Lower leg skin (tissue), 4 donors: ENCODE measurements at regions not wholly inside any gene's neighbourhood (a gene's known extent, or its start where the extent isn't known, plus 50 kb on each side); places are given as distances from the start of the nearest gene placed in this dataset.
"Not testable (repeated sequence)": the region's sequence is repeated elsewhere in the genome, so short reads cannot be mapped to it uniquely, and the experiment has no call there.

ENCODE experiments used
- DNase-seq, 2 donors: peaks; one replicate each; pipeline ENCODE4 v3.0.0-alpha.2; 2019; ENCODE audit warnings: low spot score in 2 of 2
- H3K4me3 ChIP-seq: fragments of 200-600 bp; sonication (generic); 2 replicates; pipeline ENCODE4 v1.5.1; 2017; ENCODE audit warnings: mild to moderate bottlenecking, low read depth; ENCODE audit not compliant: poor library complexity, severe bottlenecking
- POLR2A ChIP-seq, 2 donors: fragments of 450-650 bp; IDR thresholded peaks; one replicate each; pipeline ENCODE4 v1.6.1; 2016 to 2017; ENCODE audit warnings: antibody characterized with exemption in 2 of 2, mild to moderate bottlenecking in 1 of 2, moderate library complexity in 1 of 2
- WGBS, 2 donors: methylation state at CpG; one replicate each; pipeline ENCODE4 v1.1.5; 2018; 5-methylcytosine and 5-hydroxymethylcytosine counted together
- intact Hi-C: fragments of 100-400 bp; cut with DNase I; formaldehyde crosslinking; loops from one replicate; pipeline ENCODE4 v1.15.0; 2023; ENCODE audit warnings: low total_unique reads
- TF ChIP-seq, protein P1 (sequence below), 3 donors: fragments of 450-650 bp; IDR thresholded peaks; one replicate each; pipeline ENCODE4 v1.5.1; 2016; ENCODE audit warnings: antibody characterized with exemption in 3 of 3, mild to moderate bottlenecking in 3 of 3, moderate library complexity in 2 of 3

DNA sequence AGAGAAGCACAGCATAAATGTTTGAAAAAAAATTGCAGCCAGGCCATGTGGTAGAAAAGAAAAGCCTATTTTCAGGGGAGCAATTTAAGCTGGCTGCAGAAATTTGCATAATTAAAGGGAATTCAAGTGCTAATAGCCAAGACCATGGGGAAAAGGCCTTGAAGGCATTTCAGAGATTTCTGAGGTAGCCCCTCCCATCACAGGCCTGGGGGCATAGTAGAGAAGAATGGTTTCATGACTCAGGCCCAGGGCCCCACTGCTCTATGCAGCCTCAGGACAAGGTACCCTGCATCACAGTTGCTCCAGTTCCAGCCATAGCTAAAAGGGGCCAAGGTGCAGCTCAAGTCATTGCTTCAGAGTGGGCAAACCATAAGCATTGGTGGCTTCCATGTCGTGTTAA lies 1416.0 kb downstream of the EFNA5 start:
- WGBS, 2 donors: 83 to 100% methylated on average over 1 of the region's 1 CpG
- DNase-seq: no peak
- H3K4me3 ChIP-seq: no peak overlapping the region
- TF ChIP-seq, protein P1, sequence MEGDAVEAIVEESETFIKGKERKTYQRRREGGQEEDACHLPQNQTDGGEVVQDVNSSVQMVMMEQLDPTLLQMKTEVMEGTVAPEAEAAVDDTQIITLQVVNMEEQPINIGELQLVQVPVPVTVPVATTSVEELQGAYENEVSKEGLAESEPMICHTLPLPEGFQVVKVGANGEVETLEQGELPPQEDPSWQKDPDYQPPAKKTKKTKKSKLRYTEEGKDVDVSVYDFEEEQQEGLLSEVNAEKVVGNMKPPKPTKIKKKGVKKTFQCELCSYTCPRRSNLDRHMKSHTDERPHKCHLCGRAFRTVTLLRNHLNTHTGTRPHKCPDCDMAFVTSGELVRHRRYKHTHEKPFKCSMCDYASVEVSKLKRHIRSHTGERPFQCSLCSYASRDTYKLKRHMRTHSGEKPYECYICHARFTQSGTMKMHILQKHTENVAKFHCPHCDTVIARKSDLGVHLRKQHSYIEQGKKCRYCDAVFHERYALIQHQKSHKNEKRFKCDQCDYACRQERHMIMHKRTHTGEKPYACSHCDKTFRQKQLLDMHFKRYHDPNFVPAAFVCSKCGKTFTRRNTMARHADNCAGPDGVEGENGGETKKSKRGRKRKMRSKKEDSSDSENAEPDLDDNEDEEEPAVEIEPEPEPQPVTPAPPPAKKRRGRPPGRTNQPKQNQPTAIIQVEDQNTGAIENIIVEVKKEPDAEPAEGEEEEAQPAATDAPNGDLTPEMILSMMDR (IDR thresholded peaks at IDR 0.05): no peak
- TF ChIP-seq POLR2A (IDR thresholded peaks at IDR 0.05): no peak
- intact Hi-C loops: no loop called here

DNA sequence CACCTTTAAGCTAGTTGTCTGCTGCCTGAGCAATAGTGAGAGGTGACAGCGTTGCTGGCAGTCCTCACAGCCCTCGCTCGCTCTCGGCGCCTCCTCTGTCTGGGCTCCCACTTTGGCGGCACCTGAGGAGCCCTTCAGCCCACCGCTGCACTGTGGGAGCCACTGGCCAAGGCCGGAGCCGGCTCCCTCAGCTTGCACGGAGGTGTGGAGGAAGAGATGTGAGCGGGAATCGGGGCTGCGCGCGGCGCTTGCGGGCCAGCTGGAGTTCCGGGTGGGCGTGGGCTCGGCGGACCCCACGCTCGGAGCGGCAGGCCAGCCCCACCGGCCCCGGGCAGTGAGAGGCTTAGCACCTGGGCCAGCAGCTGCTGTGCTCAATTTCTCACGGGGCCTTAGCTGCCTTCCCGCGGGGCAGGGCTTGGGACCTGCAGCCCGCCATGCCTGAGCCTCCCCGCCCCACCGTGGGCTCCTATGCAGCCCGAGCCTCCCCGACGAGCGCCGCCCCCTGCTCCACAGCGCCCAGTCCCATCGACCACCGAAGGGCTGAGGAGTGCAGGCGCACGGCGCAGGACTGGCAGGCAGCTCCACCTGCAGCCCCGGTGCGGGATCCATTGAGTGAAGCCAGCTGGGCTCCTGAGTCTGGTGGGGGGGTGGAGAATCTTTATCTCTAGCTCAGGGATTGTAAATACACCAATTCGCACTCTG lies 1424.5 kb downstream of the EFNA5 start:
- intact Hi-C loops, DNase-seq, H3K4me3 ChIP-seq: not testable (repeated sequence)
- 94 to 95% methylated on average over 42 to 46 of the region's 46 CpGs for WGBS, 2 donors

DNA sequence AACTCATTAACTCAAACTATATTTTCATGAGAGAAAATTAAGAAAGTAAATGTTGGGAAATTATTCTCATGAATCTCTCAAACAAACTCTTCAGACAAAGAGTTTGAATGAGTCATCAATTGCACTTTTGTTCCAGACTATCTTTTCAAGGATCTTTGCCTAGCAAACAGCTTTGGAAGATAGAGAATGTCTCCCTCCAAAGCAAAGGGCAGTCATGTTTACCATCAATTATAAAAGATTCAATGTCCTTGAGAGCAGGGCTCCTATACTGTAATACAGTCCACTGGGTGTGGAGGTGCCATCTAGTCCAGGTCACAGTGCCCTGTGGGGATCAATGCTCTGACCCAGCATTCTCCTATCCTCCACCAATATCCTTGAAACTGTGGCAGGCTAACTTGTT lies 1429.3 kb downstream of the EFNA5 start:
- no peak for DNase-seq
- intact Hi-C loops: no loop called here
- TF ChIP-seq POLR2A (IDR thresholded peaks at IDR 0.05): no peak
- TF ChIP-seq, protein P1 (IDR thresholded peaks at IDR 0.05): no peak
- no peak overlapping the region for H3K4me3 ChIP-seq

DNA sequence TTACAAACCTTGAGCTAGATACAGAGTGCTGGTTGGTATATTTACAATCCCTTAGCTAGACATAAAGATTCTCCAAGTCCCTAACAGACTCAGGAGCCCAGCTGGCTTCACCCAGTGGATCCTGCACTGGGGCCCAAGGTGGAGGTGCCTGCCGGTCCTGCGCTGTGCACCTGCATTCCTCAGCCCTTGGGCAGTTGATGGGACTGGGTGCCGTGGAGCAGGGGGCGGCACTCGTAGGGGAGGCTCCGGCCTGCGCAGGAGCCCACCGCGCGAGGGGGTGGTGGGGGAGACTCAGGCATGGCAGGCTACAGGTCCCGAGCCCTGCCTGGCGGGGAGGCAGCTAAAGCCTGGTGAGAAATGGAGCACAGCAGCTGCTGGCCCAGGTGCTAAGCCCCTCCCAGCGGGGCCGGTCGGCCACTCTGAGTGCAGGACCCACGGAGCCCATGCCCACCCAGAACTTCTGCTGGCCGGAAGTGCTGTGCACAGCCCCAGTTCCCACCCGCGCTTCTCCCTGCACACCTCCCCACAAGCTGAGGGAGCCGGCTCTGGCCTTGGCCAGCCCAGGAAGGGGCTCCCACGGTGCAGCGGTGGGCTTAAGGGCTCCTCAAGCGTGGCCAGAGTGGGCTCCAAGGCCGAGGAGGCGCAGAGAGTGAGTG lies 1464.7 kb downstream of the EFNA5 start:
- no peak overlapping the region for H3K4me3 ChIP-seq
- TF ChIP-seq, protein P1 (IDR thresholded peaks at IDR 0.05): no peak
- TF ChIP-seq POLR2A (IDR thresholded peaks at IDR 0.05): no peak
- DNase-seq: no peak
- intact Hi-C loops: no loop called here
- 95 to 96% methylated on average over 22 to 25 of the region's 25 CpGs for WGBS, 2 donors

DNA sequence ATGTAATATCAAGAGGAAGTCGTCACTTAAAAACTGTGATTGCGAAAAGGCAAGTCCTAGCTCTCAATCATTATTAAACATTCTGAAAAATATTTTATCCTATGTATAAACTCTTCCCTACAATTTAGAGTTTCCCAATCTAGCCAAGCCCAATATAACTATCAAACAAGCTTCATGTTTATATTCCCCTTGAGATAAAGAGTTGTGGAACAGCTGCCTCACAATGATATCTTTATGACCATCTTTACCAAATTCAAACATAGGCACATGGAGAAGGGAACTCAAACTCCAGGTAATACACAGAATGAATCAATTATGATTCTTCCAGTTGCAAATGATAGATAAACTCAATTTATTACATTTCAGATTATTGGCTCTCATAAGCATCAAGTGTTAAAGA lies 1468.7 kb downstream of the EFNA5 start:
- intact Hi-C loops: no loop called here
- H3K4me3 ChIP-seq: no peak overlapping the region
- TF ChIP-seq, protein P1 (IDR thresholded peaks at IDR 0.05): no peak
- no peak for TF ChIP-seq POLR2A (IDR thresholded peaks at IDR 0.05)
- 96 to 98% methylated on average over 2 of the region's 2 CpGs for WGBS, 2 donors
- no peak for DNase-seq

DNA sequence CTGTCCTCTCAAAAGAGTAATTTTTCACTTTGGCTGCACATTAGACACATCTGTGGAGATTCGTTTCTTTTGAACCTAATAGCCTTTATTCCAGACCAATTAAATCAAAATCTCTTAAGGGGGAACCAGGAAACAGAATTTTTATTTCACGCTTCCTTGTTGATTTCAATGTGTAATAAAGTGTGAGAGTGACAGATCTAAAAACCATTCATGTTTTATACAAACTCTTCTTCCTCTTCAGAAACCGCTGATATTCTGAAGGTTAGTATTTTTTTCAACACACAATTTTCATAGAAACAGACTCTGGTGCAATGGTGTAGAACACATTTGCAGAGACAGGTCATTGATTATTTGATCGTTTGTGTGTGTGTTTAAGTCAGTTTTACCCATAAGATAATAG lies 1469.8 kb downstream of the EFNA5 start:
- DNase-seq: no peak
- intact Hi-C loops: no loop called here
- TF ChIP-seq, protein P1 (IDR thresholded peaks at IDR 0.05): no peak
- TF ChIP-seq POLR2A (IDR thresholded peaks at IDR 0.05): no peak
- H3K4me3 ChIP-seq: no peak overlapping the region
- WGBS, 2 donors: 79 to 83% methylated on average over 4 of the region's 4 CpGs
